H9 (cell line): ENCODE measurements at regions not wholly inside any gene's neighbourhood (a gene's known extent, or its start where the extent isn't known, plus 50 kb on each side); places are given as distances from the start of the nearest gene placed in this dataset.

Experiments used
- DNase-seq: peaks from one replicate; pipeline ENCODE4 v3.0.0-alpha.2; 2017
- H2AFZ ChIP-seq: one replicate; pipeline ENCODE4 v1.6.1; 2013; ENCODE audit warnings: mild to moderate bottlenecking, low read length, control low read depth, moderate library complexity
- H2AK5ac ChIP-seq: 2 replicates; pipeline ENCODE4 v1.6.1; 2013; ENCODE audit warnings: low read length, control low read depth, mixed read lengths; ENCODE audit not compliant: insufficient read length
- H2BK120ac ChIP-seq: one replicate; pipeline ENCODE4 v1.6.1; 2013; ENCODE audit warnings: low read depth, mild to moderate bottlenecking, low read length, control low read depth, inconsistent platforms; ENCODE audit not compliant: poor library complexity, severe bottlenecking
- H2BK12ac ChIP-seq: 2 replicates; pipeline ENCODE4 v1.6.1; 2013; ENCODE audit warnings: low read length, control low read depth, mixed read lengths, low read depth; ENCODE audit not compliant: insufficient read length
- H2BK15ac ChIP-seq: 2 replicates; pipeline ENCODE4 v1.6.1; 2013; ENCODE audit warnings: low read depth, low read length, control low read depth
- H2BK20ac ChIP-seq: one replicate; pipeline ENCODE4 v1.6.1; 2013; ENCODE audit warnings: low read depth, mild to moderate bottlenecking, low read length, control low read depth, inconsistent platforms; ENCODE audit not compliant: poor library complexity, severe bottlenecking
- H2BK5ac ChIP-seq: 2 replicates; pipeline ENCODE4 v1.6.1; 2013; ENCODE audit warnings: low read length, control low read depth, mixed read lengths; ENCODE audit not compliant: insufficient read length
- H3K14ac ChIP-seq: 2 replicates; pipeline ENCODE4 v1.6.1; 2013; ENCODE audit warnings: low read length, control low read depth; ENCODE audit not compliant: insufficient read depth
- H3K18ac ChIP-seq: 2 replicates; pipeline ENCODE4 v1.6.1; 2013; ENCODE audit warnings: low read depth, mild to moderate bottlenecking, mixed read lengths, low read length, control low read depth; ENCODE audit not compliant: insufficient read length
- H3K23ac ChIP-seq: 2 replicates; pipeline ENCODE4 v1.6.1; 2013; ENCODE audit warnings: low read length, control low read depth, mixed read lengths, low read depth; ENCODE audit not compliant: insufficient read length
- H3K23me2 ChIP-seq: 2 replicates; pipeline ENCODE4 v1.6.1; 2013; ENCODE audit warnings: low read depth, mild to moderate bottlenecking, mixed read lengths, low read length, control low read depth; ENCODE audit not compliant: insufficient read length, poor library complexity, severe bottlenecking
- H3K27ac ChIP-seq: 2 replicates; pipeline ENCODE4 v1.5.1; 2013; ENCODE audit warnings: low read length, control low read depth, mixed read lengths, low read depth; ENCODE audit not compliant: insufficient read length
- H3K27me3 ChIP-seq: 2 replicates; pipeline ENCODE4 v1.6.1; 2013; ENCODE audit warnings: low read length, control low read depth, inconsistent platforms; ENCODE audit not compliant: insufficient read depth
- H3K4ac ChIP-seq: 2 replicates; pipeline ENCODE4 v1.6.1; 2013; ENCODE audit warnings: low read depth, mild to moderate bottlenecking, control low read depth, inconsistent platforms, low read length, moderate library complexity
- H3K4me1 ChIP-seq: 2 replicates; pipeline ENCODE4 v1.6.1; 2013; ENCODE audit warnings: low read length, control low read depth, inconsistent platforms; ENCODE audit not compliant: insufficient read depth
- H3K4me2 ChIP-seq: 2 replicates; pipeline ENCODE4 v1.6.1; 2013; ENCODE audit warnings: low read length, control low read depth, mixed read lengths; ENCODE audit not compliant: insufficient read length, insufficient read depth
- H3K56ac ChIP-seq: 2 replicates; pipeline ENCODE4 v1.6.1; 2013; ENCODE audit warnings: low read depth, mild to moderate bottlenecking, mixed read lengths, low read length, control low read depth; ENCODE audit not compliant: insufficient read length
- H3K79me1 ChIP-seq: 2 replicates; pipeline ENCODE4 v1.6.1; 2013; ENCODE audit warnings: low read depth, mild to moderate bottlenecking, moderate library complexity, low read length, control low read depth, inconsistent platforms; ENCODE audit not compliant: insufficient read depth, poor library complexity, severe bottlenecking
- H3K79me2 ChIP-seq: 2 replicates; pipeline ENCODE4 v1.6.1; 2013; ENCODE audit warnings: low read length, control low read depth, inconsistent platforms; ENCODE audit not compliant: insufficient read depth
- H3K9ac ChIP-seq: 2 replicates; pipeline ENCODE4 v1.6.1; 2013; ENCODE audit warnings: low read length, control low read depth, mixed read lengths; ENCODE audit not compliant: insufficient read length; ENCODE audit errors: extremely low read depth
- H3K9me3 ChIP-seq: one replicate; pipeline ENCODE4 v1.6.1; 2013; ENCODE audit warnings: low read depth, low read length, inconsistent platforms; ENCODE audit not compliant: control insufficient read depth
- H3T11ph ChIP-seq: one replicate; pipeline ENCODE4 v1.6.1; 2013; ENCODE audit warnings: mild to moderate bottlenecking, low read length, control low read depth, inconsistent platforms
- H4K20me1 ChIP-seq: one replicate; pipeline ENCODE4 v1.6.1; 2013; ENCODE audit not compliant: control insufficient read depth, insufficient read length, insufficient read depth
- H4K5ac ChIP-seq: 2 replicates; pipeline ENCODE4 v1.6.1; 2013; ENCODE audit warnings: low read depth, mild to moderate bottlenecking, mixed read lengths, low read length, control low read depth; ENCODE audit not compliant: insufficient read length
- H4K8ac ChIP-seq: replicated peaks from 2 replicates; pipeline ENCODE4 v1.6.1; 2013; ENCODE audit warnings: low read length, control low read depth, mixed read lengths, low read depth; ENCODE audit not compliant: insufficient read length
- H4K91ac ChIP-seq: 2 replicates; pipeline ENCODE4 v1.6.1; 2013; ENCODE audit warnings: low read depth, mild to moderate bottlenecking, moderate library complexity, mixed read lengths, low read length, control low read depth; ENCODE audit not compliant: insufficient read length
- H3K27ac Mint-ChIP-seq, 3 experiments: 2 replicates in 2 of 3; 3 replicates in 1 of 3; pipeline ENCODE4 v1.8.0; 2020 to 2021; ENCODE audit warnings: mixed read lengths in 3 of 3, mild to moderate bottlenecking in 1 of 3, moderate library complexity in 1 of 3
- H3K27me3 Mint-ChIP-seq: 2 replicates; pipeline ENCODE4 v1.8.0; 2021; ENCODE audit warnings: low read depth, mild to moderate bottlenecking, moderate library complexity, mixed read lengths
- H3K36me3 Mint-ChIP-seq, 3 experiments: 2 replicates in 2 of 3; 3 replicates in 1 of 3; pipeline ENCODE4 v1.8.0; 2020 to 2021; ENCODE audit warnings: low read depth in 3 of 3, mixed read lengths in 3 of 3; ENCODE audit not compliant: insufficient read depth in 1 of 3
- H3K4me1 Mint-ChIP-seq, 2 experiments: 2 replicates each; pipeline ENCODE4 v1.8.0; 2020; ENCODE audit warnings: mixed read lengths in 2 of 2
- H3K4me3 Mint-ChIP-seq, 2 experiments: 2 replicates in 1 of 2; 3 replicates in 1 of 2; pipeline ENCODE4 v1.8.0; 2020 to 2021; ENCODE audit warnings: mild to moderate bottlenecking in 2 of 2, mixed read lengths in 2 of 2, moderate library complexity in 1 of 2
- H3K9me3 Mint-ChIP-seq, 2 experiments: 2 replicates in 1 of 2; 3 replicates in 1 of 2; pipeline ENCODE4 v1.8.0; 2020; ENCODE audit warnings: mild to moderate bottlenecking in 2 of 2, mixed read lengths in 2 of 2, moderate library complexity in 1 of 2
- CTCF ChIP-seq: fragments of 200-600 bp; sonication (generic); conservative IDR thresholded peaks from 3 replicates; pipeline ENCODE4 v1.8.0; 2021; ENCODE audit warnings: antibody characterized with exemption, mild to moderate bottlenecking
- WGBS: extraction: QIAGEN DNeasy Blood & Tissue Kit; methylation state at CpG from one replicate; pipeline ENCODE4 v1.1.7; 2013; ENCODE audit warnings: missing lambda C conversion rate, low lambda C conversion rate, mixed read lengths; ENCODE audit not compliant: insufficient read length; ENCODE audit errors: extremely low coverage; 5-methylcytosine and 5-hydroxymethylcytosine counted together

GRCh38 chr6:118706702-118707101, 55.3 kb upstream of the CEP85L start:
- WGBS = no CpG with 5 or more reads among the region's 3 CpGs
- Histone ChIP-seq H2AFZ (peak overlapping the region; percentile 52), H3K23me2 (no peaks in the 10 kb centered on the region), H4K5ac (no peak overlapping the region), H2BK20ac (no peak overlapping the region), H3K79me1 (no peaks in the 10 kb centered on the region), H2BK12ac (no peak overlapping the region), H3K27me3 (no peaks in the 10 kb centered on the region), H3K4me2 (no peak overlapping the region), H3K27ac (no peak overlapping the region), H2BK5ac (peak overlapping the region; percentile 19), H4K8ac (no peak overlapping the region), H3K56ac (no peak overlapping the region), H3K14ac (no peak overlapping the region), H3K18ac (no peak overlapping the region), H4K91ac (no peak overlapping the region), H3K79me2 (no peaks in the 10 kb centered on the region), H3K9ac (no peak overlapping the region), H3K4me1 (peaks cover 17% of the 10 kb centered on the region; the same call in 1 of the 2 replicates), H4K20me1 (no peaks in the 10 kb centered on the region), H3K23ac (no peak overlapping the region), H3T11ph (peak overlapping the region; percentile 82), H3K9me3 (no peaks in the 10 kb centered on the region), H2AK5ac (peak overlapping the region; percentile 14), H2BK15ac (no peak overlapping the region), H2BK120ac (peak overlapping the region; percentile 48), H3K4ac (no peak overlapping the region; the same call in 1 of the 2 replicates)
- TF ChIP-seq CTCF = no peak
- no peak for DNase-seq
- H3K4me3 Mint-ChIP-seq = no peak overlapping the region
- H3K4me1 Mint-ChIP-seq = peaks cover 39 to 40% of the 10 kb centered on the region in 2 experiments
- no peaks in the 10 kb centered on the region for H3K27me3 Mint-ChIP-seq
- peak overlapping the region in 2 of 3 experiments; percentile 3 to 7; a peak in 3 of 7 replicates for H3K27ac Mint-ChIP-seq
- H3K9me3 Mint-ChIP-seq = no peaks in the 10 kb centered on the region
- no peaks in the 10 kb centered on the region for H3K36me3 Mint-ChIP-seq
